ENCODE measurements at regions not wholly inside any gene's neighbourhood (a gene's known extent, or its start where the extent isn't known, plus 50 kb on each side); places are given as distances from the start of the nearest gene placed in this dataset.
"Not testable (repeated sequence)": the region's sequence is repeated elsewhere in the genome, so short reads cannot be mapped to it uniquely, and the experiment has no call there.

- Histone ChIP-seq H2AFZ (ENCODE audit: low read depth, low read length) (no peak overlapping the region), H3K27me3 (ENCODE audit: insufficient read depth, low read length) (no peaks in the 10 kb centered on the region), H3K4me3 (ENCODE audit: low read length) (no peak overlapping the region), H3K4me1 (ENCODE audit: insufficient read depth, low read length) (no peaks in the 10 kb centered on the region), H3K9me3 (ENCODE audit: low read length) (no peaks in the 10 kb centered on the region), H3K36me3 (ENCODE audit: insufficient read depth, low read length) (no peaks in the 10 kb centered on the region)
Measured at GRCh38 chr10:76642358-76642757, 995.2 kb downstream of the KCNMA1 start.

- Histone ChIP-seq H3K4me3 (ENCODE audit: low read length) (no peak overlapping the region), H3K9me3 (ENCODE audit: low read length) (no peaks in the 10 kb centered on the region), H3K27me3 (ENCODE audit: insufficient read depth, low read length) (no peaks in the 10 kb centered on the region), H3K36me3 (ENCODE audit: insufficient read depth, low read length) (no peaks in the 10 kb centered on the region), H2AFZ (ENCODE audit: low read depth, low read length) (no peak overlapping the region), H3K4me1 (ENCODE audit: insufficient read depth, low read length) (no peaks in the 10 kb centered on the region)
Measured at GRCh38 chr10:76641215-76641614, 996.4 kb downstream of the KCNMA1 start.

- Histone ChIP-seq H3K4me1 (ENCODE audit: insufficient read depth, low read length) (no peaks in the 10 kb centered on the region), H3K9me3 (ENCODE audit: low read length) (no peaks in the 10 kb centered on the region), H2AFZ (ENCODE audit: low read depth, low read length) (no peak overlapping the region), H3K4me3 (ENCODE audit: low read length) (no peak overlapping the region), H3K36me3 (ENCODE audit: insufficient read depth, low read length) (no peaks in the 10 kb centered on the region), H3K27me3 (ENCODE audit: insufficient read depth, low read length) (no peaks in the 10 kb centered on the region)
Measured at GRCh38 chr10:76640806-76641205, 996.8 kb downstream of the KCNMA1 start.

- H3K36me3 ChIP-seq (ENCODE audit: insufficient read depth, low read length) = no peaks in the 10 kb centered on the region
- no peak overlapping the region for H2AFZ ChIP-seq (ENCODE audit: low read depth, low read length)
- H3K27me3 ChIP-seq (ENCODE audit: insufficient read depth, low read length) = no peaks in the 10 kb centered on the region
- no peaks in the 10 kb centered on the region for H3K9me3 ChIP-seq (ENCODE audit: low read length)
- no peak overlapping the region for H3K4me3 ChIP-seq (ENCODE audit: low read length)
- no peaks in the 10 kb centered on the region for H3K4me1 ChIP-seq (ENCODE audit: insufficient read depth, low read length)
Measured at GRCh38 chr10:76632767-76633051, 1004.9 kb downstream of the KCNMA1 start.

- no peak overlapping the region for H3K4me3 ChIP-seq (ENCODE audit: low read length)
- no peaks in the 10 kb centered on the region for H3K36me3 ChIP-seq (ENCODE audit: insufficient read depth, low read length)
- no peak overlapping the region for H2AFZ ChIP-seq (ENCODE audit: low read depth, low read length)
- no peaks in the 10 kb centered on the region for H3K4me1 ChIP-seq (ENCODE audit: insufficient read depth, low read length)
- no peaks in the 10 kb centered on the region for H3K9me3 ChIP-seq (ENCODE audit: low read length)
- no peaks in the 10 kb centered on the region for H3K27me3 ChIP-seq (ENCODE audit: insufficient read depth, low read length)
Measured at GRCh38 chr10:76631884-76632766, 1005.5 kb downstream of the KCNMA1 start.

- Histone ChIP-seq H2AFZ (ENCODE audit: low read depth, low read length) (no peak overlapping the region), H3K4me1 (ENCODE audit: insufficient read depth, low read length) (no peaks in the 10 kb centered on the region), H3K9me3 (ENCODE audit: low read length) (no peaks in the 10 kb centered on the region), H3K27me3 (ENCODE audit: insufficient read depth, low read length) (no peaks in the 10 kb centered on the region), H3K36me3 (ENCODE audit: insufficient read depth, low read length) (no peaks in the 10 kb centered on the region), H3K4me3 (ENCODE audit: low read length) (no peak overlapping the region)
Measured at GRCh38 chr10:76631036-76631670, 1006.5 kb downstream of the KCNMA1 start.

- H3K36me3 ChIP-seq (ENCODE audit: insufficient read depth, low read length) = no peaks in the 10 kb centered on the region
- H2AFZ ChIP-seq (ENCODE audit: low read depth, low read length) = no peak overlapping the region
- no peaks in the 10 kb centered on the region for H3K4me1 ChIP-seq (ENCODE audit: insufficient read depth, low read length)
- no peaks in the 10 kb centered on the region for H3K9me3 ChIP-seq (ENCODE audit: low read length)
- no peaks in the 10 kb centered on the region for H3K27me3 ChIP-seq (ENCODE audit: insufficient read depth, low read length)
- no peak overlapping the region for H3K4me3 ChIP-seq (ENCODE audit: low read length)
Measured at GRCh38 chr10:76628801-76629200, 1008.8 kb downstream of the KCNMA1 start.

GRCh38 chr10:76626386-76626785 is 1011.2 kb downstream of the KCNMA1 start:
- H3K4me3 ChIP-seq (ENCODE audit: low read length) = no peak overlapping the region
- H3K4me1 ChIP-seq (ENCODE audit: insufficient read depth, low read length) = no peaks in the 10 kb centered on the region
- no peaks in the 10 kb centered on the region for H3K9me3 ChIP-seq (ENCODE audit: low read length)
- no peak overlapping the region for H2AFZ ChIP-seq (ENCODE audit: low read depth, low read length)
- H3K27me3 ChIP-seq (ENCODE audit: insufficient read depth, low read length) = no peaks in the 10 kb centered on the region
- no peaks in the 10 kb centered on the region for H3K36me3 ChIP-seq (ENCODE audit: insufficient read depth, low read length)

GRCh38 chr10:76624470-76624869 is 1013.1 kb downstream of the KCNMA1 start:
- Histone ChIP-seq H3K9me3 (ENCODE audit: low read length) (no peaks in the 10 kb centered on the region), H3K27me3 (ENCODE audit: insufficient read depth, low read length) (no peaks in the 10 kb centered on the region), H2AFZ (ENCODE audit: low read depth, low read length) (no peak overlapping the region), H3K36me3 (ENCODE audit: insufficient read depth, low read length) (no peaks in the 10 kb centered on the region), H3K4me1 (ENCODE audit: insufficient read depth, low read length) (no peaks in the 10 kb centered on the region), H3K4me3 (ENCODE audit: low read length) (no peak overlapping the region)

GRCh38 chr10:76621886-76622620 is 1015.6 kb downstream of the KCNMA1 start:
- no peaks in the 10 kb centered on the region for H3K4me1 ChIP-seq (ENCODE audit: insufficient read depth, low read length)
- H3K4me3 ChIP-seq (ENCODE audit: low read length) = no peak overlapping the region
- H3K36me3 ChIP-seq (ENCODE audit: insufficient read depth, low read length) = no peaks in the 10 kb centered on the region
- H3K27me3 ChIP-seq (ENCODE audit: insufficient read depth, low read length) = no peaks in the 10 kb centered on the region
- no peak overlapping the region for H2AFZ ChIP-seq (ENCODE audit: low read depth, low read length)
- H3K9me3 ChIP-seq (ENCODE audit: low read length) = no peaks in the 10 kb centered on the region

GRCh38 chr10:76618641-76619040 is 1019.0 kb downstream of the KCNMA1 start:
- H3K4me1 ChIP-seq (ENCODE audit: insufficient read depth, low read length) = no peaks in the 10 kb centered on the region
- H3K36me3 ChIP-seq (ENCODE audit: insufficient read depth, low read length) = no peaks in the 10 kb centered on the region
- no peaks in the 10 kb centered on the region for H3K27me3 ChIP-seq (ENCODE audit: insufficient read depth, low read length)
- no peak overlapping the region for H2AFZ ChIP-seq (ENCODE audit: low read depth, low read length)
- H3K9me3 ChIP-seq (ENCODE audit: low read length) = no peaks in the 10 kb centered on the region
- H3K4me3 ChIP-seq (ENCODE audit: low read length) = no peak overlapping the region

- Histone ChIP-seq H3K27me3 (ENCODE audit: insufficient read depth, low read length) (no peaks in the 10 kb centered on the region), H3K4me1 (ENCODE audit: insufficient read depth, low read length) (no peaks in the 10 kb centered on the region), H3K36me3 (ENCODE audit: insufficient read depth, low read length) (no peaks in the 10 kb centered on the region), H2AFZ (ENCODE audit: low read depth, low read length) (no peak overlapping the region), H3K9me3 (ENCODE audit: low read length) (no peaks in the 10 kb centered on the region), H3K4me3 (ENCODE audit: low read length) (no peak overlapping the region)
Measured at GRCh38 chr10:76618171-76618570, 1019.4 kb downstream of the KCNMA1 start.

GRCh38 chr10:76616666-76617065 is 1020.9 kb downstream of the KCNMA1 start:
- not testable (repeated sequence) for H3K27me3 ChIP-seq (ENCODE audit: insufficient read depth, low read length); H2AFZ ChIP-seq (ENCODE audit: low read depth, low read length); H3K9me3 ChIP-seq (ENCODE audit: low read length); H3K4me1 ChIP-seq (ENCODE audit: insufficient read depth, low read length); H3K4me3 ChIP-seq (ENCODE audit: low read length); H3K36me3 ChIP-seq (ENCODE audit: insufficient read depth, low read length)
